PC-9 (cell line): ENCODE measurements at regions not wholly inside any gene's neighbourhood (a gene's known extent, or its start where the extent isn't known, plus 50 kb on each side); places are given as distances from the start of the nearest gene placed in this dataset.

ENCODE experiments used
- EZH2 ChIP-seq: fragments of 200-600 bp; sonication (generic); IDR thresholded peaks from 2 replicates; pipeline ENCODE4 v1.8.0; 2017; ENCODE audit warnings: antibody characterized with exemption, low read depth
- TF ChIP-seq, protein P1 (sequence below): fragments of 200-600 bp; sonication (generic); conservative IDR thresholded peaks from 2 replicates; pipeline ENCODE4 v1.6.1; 2017; ENCODE audit warnings: mixed run types, antibody characterized with exemption, mild to moderate bottlenecking, moderate library complexity

DNA sequence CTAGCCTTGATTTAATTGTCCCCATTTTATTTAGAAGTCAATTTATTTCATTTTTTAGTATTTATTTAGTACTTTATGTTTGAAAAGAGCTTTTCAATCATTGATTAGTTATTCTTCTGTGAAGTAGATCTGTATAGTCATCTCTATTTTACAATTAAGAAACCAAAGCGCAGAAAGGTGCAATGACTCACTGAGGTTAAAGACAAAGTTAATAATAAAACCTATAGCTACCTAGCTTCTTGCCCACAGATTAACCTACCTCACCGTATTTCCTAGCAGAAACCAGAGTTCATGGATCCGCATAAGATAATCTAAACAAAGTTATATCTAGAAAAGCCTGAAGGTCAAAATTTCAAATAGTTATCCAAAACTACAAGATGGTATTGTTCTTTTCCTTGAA, 176.4 kb downstream of the GRIN2B start:
- TF ChIP-seq, protein P1, sequence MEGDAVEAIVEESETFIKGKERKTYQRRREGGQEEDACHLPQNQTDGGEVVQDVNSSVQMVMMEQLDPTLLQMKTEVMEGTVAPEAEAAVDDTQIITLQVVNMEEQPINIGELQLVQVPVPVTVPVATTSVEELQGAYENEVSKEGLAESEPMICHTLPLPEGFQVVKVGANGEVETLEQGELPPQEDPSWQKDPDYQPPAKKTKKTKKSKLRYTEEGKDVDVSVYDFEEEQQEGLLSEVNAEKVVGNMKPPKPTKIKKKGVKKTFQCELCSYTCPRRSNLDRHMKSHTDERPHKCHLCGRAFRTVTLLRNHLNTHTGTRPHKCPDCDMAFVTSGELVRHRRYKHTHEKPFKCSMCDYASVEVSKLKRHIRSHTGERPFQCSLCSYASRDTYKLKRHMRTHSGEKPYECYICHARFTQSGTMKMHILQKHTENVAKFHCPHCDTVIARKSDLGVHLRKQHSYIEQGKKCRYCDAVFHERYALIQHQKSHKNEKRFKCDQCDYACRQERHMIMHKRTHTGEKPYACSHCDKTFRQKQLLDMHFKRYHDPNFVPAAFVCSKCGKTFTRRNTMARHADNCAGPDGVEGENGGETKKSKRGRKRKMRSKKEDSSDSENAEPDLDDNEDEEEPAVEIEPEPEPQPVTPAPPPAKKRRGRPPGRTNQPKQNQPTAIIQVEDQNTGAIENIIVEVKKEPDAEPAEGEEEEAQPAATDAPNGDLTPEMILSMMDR, result no peak
- no peak for TF ChIP-seq EZH2
